ENCODE measurements at regions not wholly inside any gene's neighbourhood (a gene's known extent, or its start where the extent isn't known, plus 50 kb on each side); places are given as distances from the start of the nearest gene placed in this dataset.

DNA sequence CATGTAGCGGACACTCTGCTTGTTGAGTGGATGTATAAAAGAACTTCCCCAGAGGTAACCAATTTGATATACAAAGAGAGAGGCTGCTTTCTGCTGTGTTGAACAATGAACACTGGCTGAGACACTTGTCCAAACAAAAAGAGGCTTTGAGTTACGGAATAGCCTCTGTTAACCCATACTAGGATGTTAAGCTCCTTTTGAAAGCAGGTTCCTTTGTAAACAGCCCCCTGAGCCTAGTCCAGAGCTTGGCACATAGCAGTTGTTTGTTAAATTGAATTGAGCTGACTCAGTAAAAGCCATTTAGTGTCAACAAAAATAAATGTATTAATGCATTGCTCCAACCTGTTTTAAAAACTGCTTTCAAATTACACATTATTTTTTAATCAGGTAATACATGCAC is 200.1 kb downstream of the MZT1 start:
- no peak for DNase-seq (ENCODE audit: low read depth)

DNA sequence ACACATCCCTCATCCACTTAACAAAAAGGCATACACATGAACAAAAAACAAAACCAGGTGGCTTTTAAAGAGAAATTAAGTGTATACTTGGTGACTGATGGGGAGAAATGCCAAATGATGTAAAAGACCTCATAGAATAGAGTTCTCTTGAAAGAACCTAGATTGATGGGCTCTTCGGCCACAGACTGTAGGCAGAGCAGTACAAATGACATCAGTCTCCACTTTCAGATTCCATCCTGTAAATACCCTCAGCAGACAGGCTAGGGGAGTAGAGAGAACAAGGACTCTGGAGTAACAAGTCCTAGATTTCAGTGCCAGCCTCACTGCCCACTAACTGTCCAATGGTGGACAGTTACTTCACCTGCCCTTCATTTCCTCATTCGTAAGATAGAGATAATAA is 203.8 kb downstream of the MZT1 start:
- no peak for DNase-seq (ENCODE audit: low read depth)

DNA sequence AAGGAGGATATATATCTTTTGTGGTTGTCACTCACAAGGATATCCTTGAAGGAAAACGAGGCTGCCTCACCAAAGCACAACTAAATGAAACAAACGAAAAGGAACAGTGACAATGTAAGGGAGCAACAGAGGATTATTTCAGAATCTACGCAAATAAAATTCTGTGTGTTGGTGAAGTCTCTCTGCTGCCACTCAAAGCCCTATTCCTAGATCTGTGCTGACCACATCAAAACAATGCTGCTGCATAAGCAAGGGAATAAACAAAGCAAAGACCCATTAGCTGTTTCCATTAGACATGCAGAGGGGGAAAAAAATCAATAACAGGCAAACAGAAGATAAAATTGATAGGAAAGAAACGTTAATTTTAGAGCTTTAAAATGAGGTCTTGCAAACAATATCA is 204.4 kb downstream of the MZT1 start:
- no peak for DNase-seq (ENCODE audit: low read depth)

DNA sequence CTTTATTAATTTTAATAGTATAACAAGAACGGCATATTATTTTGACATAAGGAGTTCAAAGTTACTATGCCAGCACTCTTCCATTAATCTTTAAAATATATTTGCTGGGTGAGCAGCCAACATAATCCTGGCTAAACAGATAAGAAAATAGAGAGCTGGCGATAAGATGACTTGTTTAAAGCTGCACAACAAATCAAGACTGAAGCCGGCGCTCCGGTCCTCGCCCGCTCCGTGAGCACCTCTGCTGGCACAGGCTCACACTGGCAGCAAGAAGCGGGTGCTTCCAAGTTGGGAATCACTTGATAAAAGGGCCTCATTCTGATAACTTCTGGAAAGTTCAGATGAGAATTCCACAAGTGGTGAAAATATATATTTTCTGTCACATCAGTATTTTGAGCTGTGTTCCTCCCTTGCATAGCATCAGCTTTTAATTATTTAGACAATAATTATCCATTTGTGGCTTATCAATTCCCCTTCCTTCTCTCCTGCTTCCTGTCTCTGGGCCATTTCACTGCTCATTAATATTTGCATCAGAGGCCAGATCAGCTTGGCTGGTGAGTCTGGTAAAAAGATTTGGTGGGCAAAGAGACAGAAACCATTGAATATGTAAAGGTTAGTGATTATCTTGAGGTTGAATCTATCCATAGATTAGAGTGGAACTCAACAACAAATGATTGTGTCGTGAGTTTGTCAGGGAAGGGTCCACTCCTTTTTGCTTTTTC is 205.3 kb downstream of the MZT1 start:
- DNase-seq (ENCODE audit: low read depth): no peak

DNA sequence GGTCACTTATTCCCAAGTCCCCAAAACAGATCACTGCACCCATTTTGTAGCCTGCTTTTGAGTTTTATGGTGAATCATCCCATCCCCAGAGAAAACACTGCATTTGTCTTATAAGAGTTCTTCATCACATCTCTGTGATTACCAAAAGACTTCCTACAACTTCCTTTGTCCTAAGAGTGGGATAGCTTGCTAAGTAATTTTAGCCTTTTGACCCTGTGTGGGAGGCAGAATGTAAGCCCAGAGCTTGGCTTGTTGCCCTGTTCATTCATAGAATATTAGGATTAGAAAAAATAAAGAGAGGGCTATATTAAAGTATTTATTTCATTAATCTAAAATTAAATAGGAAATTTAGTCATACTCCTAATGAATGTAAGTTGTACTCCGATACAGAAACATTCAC is 213.3 kb downstream of the MZT1 start:
- no peak for DNase-seq (ENCODE audit: low read depth)

DNA sequence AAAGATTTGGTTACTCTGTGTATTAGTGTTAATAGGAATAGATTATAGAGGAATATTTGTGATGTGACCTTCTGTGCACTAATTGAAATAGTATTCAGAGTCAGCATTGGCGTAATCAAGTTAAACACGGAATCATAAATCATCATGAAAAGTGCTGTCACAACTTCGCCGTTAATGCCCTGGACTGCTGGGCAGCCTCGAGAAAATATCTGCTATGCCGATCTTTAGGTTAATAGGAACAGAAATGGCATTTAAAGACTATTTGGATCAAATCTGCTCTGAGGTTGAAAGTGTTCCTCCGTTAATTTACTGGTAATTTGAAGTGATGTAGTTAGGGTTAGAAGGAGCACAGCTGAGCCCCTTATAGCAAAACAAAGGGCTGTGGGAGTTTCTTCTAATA is 219.0 kb downstream of the MZT1 start:
- no peak for DNase-seq (ENCODE audit: low read depth)

DNA sequence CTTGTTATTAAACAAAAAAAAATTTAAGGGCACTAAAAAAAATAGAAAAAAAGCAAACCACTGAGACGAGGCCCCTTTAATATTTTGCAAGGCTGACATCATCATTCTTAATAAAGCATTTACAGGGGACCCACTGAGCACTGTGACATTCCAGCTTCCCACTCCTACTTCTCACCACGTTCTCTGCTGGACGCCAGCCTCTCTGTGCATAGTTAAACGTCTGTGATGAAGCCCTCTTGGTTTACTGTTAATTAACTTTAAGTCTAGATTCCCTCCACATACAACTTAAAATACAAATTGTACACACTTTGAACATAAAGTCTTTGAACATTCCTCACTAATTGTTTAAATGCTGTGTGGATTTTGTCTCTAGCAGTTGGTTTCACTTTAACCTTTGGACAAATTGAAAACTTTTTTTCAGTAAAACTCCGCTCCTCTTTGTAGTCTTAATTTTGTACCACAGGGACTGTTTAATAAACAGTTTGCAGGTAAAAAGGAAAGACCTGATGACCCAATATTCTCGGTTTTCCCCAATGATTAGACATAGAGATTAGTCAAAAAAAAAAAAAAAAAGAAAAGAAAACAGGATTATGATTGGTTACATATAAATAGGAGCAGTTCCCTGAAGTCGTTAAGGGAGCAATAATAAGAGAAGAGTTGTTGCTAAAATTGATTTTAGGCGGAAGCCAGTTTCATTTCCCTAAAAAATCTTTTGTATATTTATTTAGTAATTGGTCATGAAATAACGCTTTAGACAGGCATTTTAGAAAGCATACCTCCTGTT is 219.8 kb downstream of the MZT1 start:
- no peak for DNase-seq (ENCODE audit: low read depth)

DNA sequence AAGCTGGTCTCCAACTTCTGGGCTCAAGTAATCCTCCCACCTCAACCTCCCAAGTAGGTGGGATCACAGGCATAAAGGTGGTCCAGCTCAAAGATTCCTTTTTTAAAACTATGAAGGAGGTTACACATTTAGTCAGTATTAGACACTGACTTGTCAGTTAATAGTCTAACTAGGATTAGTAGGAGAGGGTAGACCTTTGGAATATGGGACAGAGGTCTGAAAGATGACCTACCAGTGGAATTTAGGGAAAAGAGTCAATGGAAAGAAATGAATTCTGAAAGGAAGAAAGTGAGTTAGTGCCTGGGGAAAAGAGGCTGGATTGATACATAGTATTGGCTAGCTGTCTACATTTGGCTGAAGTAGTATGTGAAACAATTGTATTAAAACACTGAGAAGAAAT is 220.7 kb downstream of the MZT1 start:
- DNase-seq (ENCODE audit: low read depth): no peak

DNA sequence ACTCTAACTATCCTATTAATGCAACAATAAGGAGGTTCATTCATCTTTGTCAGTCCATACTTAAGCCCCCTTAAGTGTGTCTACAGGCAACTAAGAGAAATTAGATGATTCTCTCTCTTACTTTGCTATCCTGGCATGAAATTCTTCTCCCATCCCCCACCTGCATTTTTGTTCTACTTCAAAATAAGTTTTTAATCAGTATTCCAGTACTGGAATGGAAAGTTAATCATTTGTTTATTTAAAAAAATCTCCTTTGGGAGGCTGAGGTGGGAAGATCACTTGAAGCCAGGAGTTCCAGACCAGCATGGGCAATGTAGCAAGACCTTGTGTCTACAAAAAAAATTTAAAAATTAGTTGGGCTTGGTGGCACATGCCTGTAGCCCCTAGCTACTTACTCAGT is 222.1 kb downstream of the MZT1 start:
- no peak for DNase-seq (ENCODE audit: low read depth)

DNA sequence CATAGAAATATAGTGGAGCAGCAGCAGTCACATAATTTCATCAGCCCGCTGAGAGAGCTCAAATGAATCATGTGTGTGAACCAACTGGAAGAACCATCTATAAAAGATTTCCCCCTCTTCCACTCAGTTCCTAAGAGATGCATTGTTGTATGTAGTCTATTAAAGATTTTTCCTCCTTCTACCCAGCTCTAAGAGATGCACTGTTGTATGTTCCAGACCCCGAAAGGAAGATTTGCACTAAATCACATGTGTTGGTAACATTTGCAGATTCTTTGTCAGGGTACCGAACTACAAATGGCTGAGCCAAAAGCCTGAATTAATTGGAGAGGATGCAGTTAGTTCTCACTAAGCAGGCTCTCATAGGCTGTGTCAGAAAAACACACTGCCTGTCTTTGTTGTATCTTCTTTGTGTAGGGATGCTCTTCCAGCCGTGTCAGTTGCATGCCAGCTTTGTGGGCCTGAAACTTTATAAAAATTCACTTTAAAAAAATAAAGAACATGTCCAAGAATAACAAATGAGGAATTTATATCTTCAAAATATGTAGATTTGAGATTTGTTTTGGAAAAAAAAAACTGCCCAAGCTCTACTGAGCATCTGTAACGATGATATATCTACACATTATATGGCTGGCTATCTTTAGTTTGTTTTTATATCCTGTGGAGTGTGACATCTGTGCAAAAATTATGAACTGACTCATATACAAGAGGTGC is 223.1 kb downstream of the MZT1 start:
- no peak for DNase-seq (ENCODE audit: low read depth)

DNA sequence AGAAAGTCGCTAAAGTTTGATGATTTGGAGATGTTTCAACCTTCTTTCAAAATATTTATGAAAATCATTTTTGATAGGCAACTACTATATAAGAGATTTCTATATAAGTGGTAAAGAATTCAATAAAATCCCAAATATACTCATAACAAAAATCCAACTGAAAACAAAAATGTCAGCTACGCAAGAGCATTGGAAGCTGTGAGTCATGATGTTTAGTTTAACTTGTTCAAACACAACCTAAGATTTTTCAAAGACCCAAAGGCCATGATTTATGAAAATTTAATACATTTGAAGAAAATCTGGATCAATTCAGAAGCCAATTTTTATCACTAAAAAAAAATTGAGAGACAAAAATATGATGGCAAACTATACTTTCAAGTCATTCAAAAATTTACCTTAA is 226.6 kb downstream of the MZT1 start:
- DNase-seq (ENCODE audit: low read depth): no peak

DNA sequence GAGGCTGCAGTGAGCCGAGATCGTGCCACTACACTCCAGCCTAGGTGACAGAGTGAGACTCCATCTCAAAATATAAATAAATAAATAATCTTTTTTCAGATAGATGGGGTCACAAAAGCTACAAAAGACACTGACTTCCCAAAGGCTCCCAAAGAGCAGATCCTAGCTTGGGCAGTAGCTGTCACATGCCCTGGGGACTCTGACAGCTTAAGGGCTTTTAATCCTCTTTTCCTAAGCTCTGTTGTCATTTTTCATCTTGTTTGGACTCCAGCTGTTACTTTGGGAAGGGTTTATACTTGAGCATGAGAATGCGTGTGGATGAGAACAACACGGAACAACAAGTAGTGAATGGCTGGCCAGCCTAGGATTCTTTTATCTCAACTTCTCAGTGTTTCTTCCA is 231.7 kb downstream of the MZT1 start:
- no peak for DNase-seq (ENCODE audit: low read depth)

DNA sequence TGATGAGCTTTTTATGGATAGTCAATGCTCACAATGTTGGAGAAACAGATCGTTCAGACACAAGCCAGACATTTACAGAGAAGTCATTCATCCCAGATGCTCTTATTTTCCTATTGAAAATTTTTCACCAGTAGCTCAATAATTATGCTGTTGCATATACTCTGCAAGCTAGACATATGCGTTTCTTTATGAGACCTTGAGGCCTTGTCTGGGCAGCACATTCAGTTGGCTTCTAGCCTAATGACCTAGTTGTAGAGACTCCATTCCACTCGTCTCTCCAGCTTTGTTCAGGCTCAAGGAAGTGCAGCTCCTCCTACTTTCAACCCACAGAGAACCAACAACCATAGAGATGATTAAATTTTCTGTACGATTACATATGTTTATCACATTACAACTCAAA is 237.7 kb downstream of the MZT1 start:
- DNase-seq (ENCODE audit: low read depth): no peak

DNA sequence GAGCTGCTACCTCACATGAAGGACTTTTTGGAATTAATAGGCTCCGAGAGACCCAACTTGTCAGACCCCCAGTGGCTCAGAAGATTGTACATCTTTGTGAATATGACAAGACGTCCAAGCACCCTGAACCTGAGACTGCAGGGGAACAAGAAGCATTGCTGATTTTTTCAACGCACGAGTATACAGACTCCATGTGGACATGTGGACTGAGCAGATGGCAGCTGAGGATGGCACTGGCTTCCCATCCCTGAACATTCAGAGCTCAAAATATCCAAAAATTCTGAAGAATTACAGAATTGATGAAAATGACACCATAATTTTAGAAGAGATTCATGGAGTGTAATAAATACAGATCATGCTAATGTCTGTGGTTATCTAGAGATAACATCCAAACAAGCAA is 254.1 kb downstream of the MZT1 start:
- no peak for DNase-seq (ENCODE audit: low read depth)

DNA sequence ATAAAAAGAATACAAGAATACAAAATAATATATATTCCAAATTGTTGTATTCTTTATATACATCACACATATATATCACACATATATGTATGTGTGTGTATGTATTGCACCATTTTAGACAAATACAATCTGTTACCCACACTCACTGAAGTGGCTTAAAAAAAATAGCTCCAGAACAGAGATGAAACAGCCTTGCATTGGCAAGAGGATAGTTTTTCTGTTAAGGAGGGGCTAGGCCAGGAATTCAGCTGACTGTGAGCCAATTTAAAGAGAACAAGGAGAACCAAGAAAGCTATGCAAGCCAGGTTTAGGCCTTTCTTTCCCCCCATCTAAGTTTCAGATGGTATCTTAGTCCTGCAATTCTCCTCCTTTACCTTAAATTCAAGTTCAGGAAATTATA is 257.5 kb downstream of the MZT1 start:
- DNase-seq (ENCODE audit: low read depth): no peak

DNA sequence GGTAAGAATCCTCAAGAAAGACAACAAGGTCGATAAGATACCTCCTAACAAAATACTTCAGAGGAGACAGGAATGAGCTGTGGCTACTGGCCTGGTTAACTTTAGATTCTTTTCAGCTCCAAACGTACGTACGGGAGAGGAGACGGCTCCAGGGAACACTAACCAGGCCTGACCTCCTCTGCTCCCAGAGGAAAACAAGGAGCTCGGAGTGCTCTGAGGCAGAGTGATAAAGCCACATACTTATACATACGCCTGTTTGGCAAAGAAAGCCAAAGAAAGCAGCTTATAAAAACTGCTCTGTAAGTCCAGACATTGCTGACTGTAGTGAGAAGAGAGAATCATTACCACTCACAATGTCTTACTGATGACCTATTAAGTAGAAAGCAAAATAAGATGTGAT is 263.9 kb downstream of the MZT1 start:
- DNase-seq (ENCODE audit: low read depth): no peak

DNA sequence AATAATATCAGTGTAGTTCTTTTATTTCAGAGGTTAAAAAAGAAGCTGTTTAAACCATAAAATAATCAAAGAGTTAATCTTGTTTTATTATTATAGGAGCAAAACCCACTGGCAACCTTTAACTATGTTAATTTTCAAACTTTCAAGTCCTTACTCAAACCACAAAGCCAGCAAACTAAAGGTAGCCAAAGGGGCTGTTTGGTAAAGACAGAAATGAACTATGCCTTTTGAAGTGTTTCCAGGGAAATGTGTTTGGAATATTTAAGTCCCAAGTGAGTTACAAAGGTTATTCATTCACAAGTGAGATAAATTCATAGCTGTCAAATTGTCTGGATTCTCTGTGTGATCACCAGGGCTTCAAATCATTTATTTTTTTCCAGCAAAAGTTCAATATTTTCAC is 264.7 kb downstream of the MZT1 start:
- DNase-seq (ENCODE audit: low read depth): no peak

DNA sequence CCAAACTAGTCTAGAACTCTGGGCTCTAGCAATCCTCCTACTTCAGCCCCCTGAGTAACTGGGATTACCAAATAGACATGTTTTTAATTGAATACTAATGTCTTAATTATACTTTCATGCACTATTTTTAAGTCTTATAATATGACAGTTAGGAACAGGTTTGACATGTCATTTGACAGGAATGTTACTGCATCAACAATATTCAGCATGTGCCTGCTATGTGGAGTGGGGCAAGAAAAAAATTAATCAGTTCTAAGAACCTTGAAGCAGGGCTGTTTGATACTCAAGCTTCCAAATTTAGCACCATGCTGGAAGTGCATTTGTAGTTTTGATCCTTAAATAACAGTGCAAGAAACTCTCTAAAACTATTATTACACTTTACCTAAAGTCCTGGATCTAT is 265.3 kb downstream of the MZT1 start:
- no peak for DNase-seq (ENCODE audit: low read depth)

DNA sequence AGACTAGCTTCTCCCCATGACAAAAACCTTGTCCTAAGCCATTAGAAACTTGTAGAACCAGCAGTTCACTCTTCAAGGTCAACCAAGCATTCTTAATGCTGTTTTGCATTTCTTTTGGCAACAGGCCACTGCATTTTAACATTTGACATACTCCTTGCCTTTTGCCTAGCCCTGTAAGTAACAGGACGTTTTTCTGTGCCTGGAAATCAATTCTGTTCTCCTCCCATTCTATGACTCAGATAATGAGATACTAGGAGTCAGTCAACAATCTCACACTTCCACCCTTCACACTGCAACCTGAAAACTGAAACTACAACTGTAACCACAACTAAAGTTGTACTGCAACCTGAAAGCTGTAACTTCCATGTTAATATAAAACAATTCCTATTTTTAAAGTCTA is 268.7 kb downstream of the MZT1 start:
- no peak for DNase-seq (ENCODE audit: low read depth)

DNA sequence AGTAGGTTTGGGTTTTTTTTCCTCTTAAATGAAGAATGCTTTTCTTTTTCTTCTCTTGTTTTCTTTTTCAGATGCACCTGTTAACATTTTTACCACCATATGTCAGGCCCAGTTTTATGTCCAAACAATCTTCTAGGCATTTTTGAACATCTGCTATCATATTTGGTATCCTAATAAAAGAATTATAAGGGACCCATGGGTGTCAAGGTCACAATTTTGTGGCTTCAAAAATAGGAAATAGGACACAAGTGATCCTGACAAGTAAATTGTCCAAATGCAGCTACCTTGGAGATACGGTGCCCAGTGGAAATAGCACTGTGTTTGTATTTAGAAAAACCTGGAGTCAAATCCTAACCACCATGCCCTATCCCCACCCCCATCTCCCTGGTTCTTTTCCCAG is 270.3 kb downstream of the MZT1 start:
- no peak for DNase-seq (ENCODE audit: low read depth)

DNA sequence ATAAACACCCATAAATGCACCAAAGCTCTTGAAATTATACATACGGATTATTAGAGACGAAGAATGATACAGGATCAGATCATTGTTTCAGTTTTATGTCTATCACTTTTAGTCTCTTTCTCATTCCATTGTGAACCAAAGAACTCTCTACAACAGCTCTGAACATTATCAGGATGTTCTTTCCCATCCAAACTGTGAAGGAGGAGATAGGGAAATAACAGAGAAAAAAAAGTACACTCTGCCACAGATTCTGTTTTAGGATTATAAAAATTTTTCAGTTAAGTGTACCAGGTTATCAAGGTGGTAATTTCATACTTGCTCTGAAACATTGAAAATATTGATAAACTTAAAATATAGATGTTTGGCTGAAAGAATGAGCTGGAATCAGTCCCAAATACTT is 270.9 kb downstream of the MZT1 start:
- DNase-seq (ENCODE audit: low read depth): no peak

DNA sequence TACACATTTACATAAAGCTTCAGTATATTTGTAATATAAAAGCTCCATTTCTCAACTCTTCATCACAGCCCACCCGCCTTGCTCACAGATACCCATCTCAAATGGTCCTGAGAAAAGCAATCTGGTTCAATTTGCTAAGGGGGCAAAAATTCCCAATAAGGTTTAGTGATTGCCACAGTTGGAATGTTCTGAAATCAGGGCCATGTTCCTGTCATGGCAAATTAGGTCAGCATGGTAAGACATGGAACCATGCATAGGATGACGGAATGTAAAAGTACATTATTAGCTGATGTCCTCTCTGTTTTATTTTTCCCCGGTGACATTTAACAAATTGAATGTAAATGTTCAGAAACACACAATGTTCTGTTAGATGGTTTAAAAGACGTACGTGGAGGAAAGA is 274.3 kb downstream of the MZT1 start:
- DNase-seq (ENCODE audit: low read depth): no peak

DNA sequence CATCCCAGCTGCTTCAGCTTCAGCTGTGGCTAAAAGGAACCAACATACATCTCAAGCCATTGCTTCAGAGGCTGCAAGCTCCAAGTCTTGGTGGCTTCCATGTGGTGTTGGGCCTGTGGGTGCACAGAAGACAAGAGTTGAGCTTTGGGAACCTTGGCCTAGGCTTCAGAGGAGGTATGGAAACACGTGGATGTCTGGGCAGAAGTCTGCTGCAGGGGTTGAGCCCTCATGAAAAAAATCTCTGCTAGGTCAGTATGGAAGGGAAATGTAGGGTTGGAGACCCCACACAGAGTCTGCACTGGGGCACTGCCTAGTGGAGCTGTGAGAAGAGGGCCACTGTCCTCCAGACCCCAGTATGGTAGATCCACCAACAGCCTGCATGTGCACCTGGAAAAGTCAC is 279.3 kb downstream of the MZT1 start:
- no peak for DNase-seq (ENCODE audit: low read depth)
